ENCODE measurements at regions not wholly inside any gene's neighbourhood (a gene's known extent, or its start where the extent isn't known, plus 50 kb on each side); places are given as distances from the start of the nearest gene placed in this dataset.

- Histone ChIP-seq H3K27ac (ENCODE audit: control insufficient read depth, insufficient read depth) (no peak overlapping the region), H2AFZ (ENCODE audit: control insufficient read depth, low read depth, low read length) (no peak overlapping the region), H3K9ac (ENCODE audit: control insufficient read depth, insufficient read depth, low read length) (no peak overlapping the region), H3K4me1 (ENCODE audit: control insufficient read depth, insufficient read depth, low read length) (no peaks in the 10 kb centered on the region), H3K27me3 (replicated peaks in 1 of 2; ENCODE audit: control insufficient read depth in 2 of 2, insufficient read depth in 2 of 2, low read length in 1 of 2) (no peaks in the 10 kb centered on the region), H3K4me3 (no peak overlapping the region), H3K79me2 (ENCODE audit: control insufficient read depth, insufficient read depth, low read length) (no peaks in the 10 kb centered on the region), H3K4me2 (ENCODE audit: control insufficient read depth, insufficient read depth) (no peak overlapping the region), H4K20me1 (ENCODE audit: control insufficient read depth, insufficient read depth) (no peaks in the 10 kb centered on the region), H3K9me3 (replicated peaks; ENCODE audit: control insufficient read depth, insufficient read depth, low read length) (no peaks in the 10 kb centered on the region), H3K36me3 (ENCODE audit: control insufficient read depth in 2 of 2, insufficient read depth in 2 of 2, low read length in 1 of 2) (no peaks in the 10 kb centered on the region)
- DNase-seq (ENCODE audit: low read depth, low spot score) (no peak), ATAC-seq (no peak), FAIRE-seq (no peak)
- no TSS peak for BruUV-seq (replicated peaks)
- RAD21 ChIA-PET (ENCODE audit: unreplicated experiment): no interaction called here
- WGBS (ENCODE audit: insufficient coverage, insufficient replicate concordance, low lambda C conversion rate, missing lambda C conversion rate): 34% methylated on average over 3 of the region's 3 CpGs
- CTCF ChIA-PET: interaction anchor here (0.8 to 2.1 kb wide), 2 partner anchors 93 to 273 kb away, joined by 3 to 5 read pairs; no protein-coding TSS in a partner anchor
- intact Hi-C loops (cut with micrococcal nuclease; ENCODE audit: unreplicated experiment) (no loop called here), in situ Hi-C loops (cut with MboI) (no loop called here)
- POLR2A ChIA-PET: no interaction called here
- TF ChIP-seq CHD1 (IDR thresholded peaks at IDR 0.05; ENCODE audit: low read depth, low read length) (no peak), FOS (IDR thresholded peaks at IDR 0.05; ENCODE audit: borderline replicate concordance, extremely low read depth, insufficient read length) (no peak), NR2C1 (IDR thresholded peaks at IDR 0.05) (no peak), ESRRA (IDR thresholded peaks at IDR 0.05; ENCODE audit: low read length) (no peak), CREM (IDR thresholded peaks at IDR 0.05; ENCODE audit: low read depth) (no peak), RAD21 (IDR thresholded peaks at IDR 0.05; ENCODE audit: insufficient read depth, low read depth, low read length) (no peak), TCF3 (IDR thresholded peaks at IDR 0.05; ENCODE audit: borderline replicate concordance, insufficient read depth, low read depth, low read length) (no peak), JUNB (IDR thresholded peaks at IDR 0.05) (no peak), ZNF622 (IDR thresholded peaks at IDR 0.05) (no peak), ZBTB4 (CRISPR knock-in tag; IDR thresholded peaks at IDR 0.05) (no peak), FOXK2 (IDR thresholded peaks at IDR 0.05) (no peak), NR2F1 (conservative IDR thresholded peaks at IDR 0.05) (no peak), ZBTB40 (IDR thresholded peaks at IDR 0.05; ENCODE audit: borderline replicate concordance) (no peak), SP1 (IDR thresholded peaks at IDR 0.05; ENCODE audit: low read depth, low read length) (no peak), ATF3 (IDR thresholded peaks at IDR 0.05; ENCODE audit: borderline replicate concordance, extremely low read depth, low read depth, low read length) (no peak), YY1 (IDR thresholded peaks at IDR 0.05; ENCODE audit: low read depth, low read length) (no peak)
- SMC1A ChIA-PET (ENCODE audit: uncharacterized antibody, unreplicated experiment): interaction anchor here (0.8 to 1.4 kb wide), 2 partner anchors 15 to 57 kb away, joined by 3 read pairs; no protein-coding TSS in a partner anchor
Observed at GRCh38 chr3:59304296-59304695, 254.5 kb upstream of the CFAP20DC start.
